ENCODE measurements at regions not wholly inside any gene's neighbourhood (a gene's known extent, or its start where the extent isn't known, plus 50 kb on each side); places are given as distances from the start of the nearest gene placed in this dataset.

- TF ChIP-seq GATA3 (IDR thresholded peaks at IDR 0.05; ENCODE audit: low read depth, low read length) (no peak), GATA2 (IDR thresholded peaks at IDR 0.05; ENCODE audit: low read depth, low read length) (no peak)
Observed at GRCh38 chr3:194750491-194750828, 64.8 kb downstream of the FAM43A start.

All from SH-SY5Y (cell line).